ENCODE measurements at regions not wholly inside any gene's neighbourhood (a gene's known extent, or its start where the extent isn't known, plus 50 kb on each side); places are given as distances from the start of the nearest gene placed in this dataset.

- Mint-ChIP-seq H3K4me1 (peaks cover 5% of the 10 kb centered on the region), H3K9me3 (ENCODE audit: insufficient read depth) (peaks cover 2% of the 10 kb centered on the region), H3K27me3 (peaks cover 7% of the 10 kb centered on the region), H3K4me3 (no peak overlapping the region), H3K27ac (no peak overlapping the region)
- DNase-seq (no peak), ATAC-seq (ENCODE audit: low read depth) (no peak)
- no peak overlapping the region for H3K27ac ChIP-seq (ENCODE audit: low read length in 2 of 2)
- no peaks in the 10 kb centered on the region for H3K36me3 ChIP-seq (replicated peaks in 1 of 2; ENCODE audit: control extremely low read depth in 1 of 2, control insufficient read depth in 1 of 2, extremely low read depth in 1 of 2, insufficient read depth in 2 of 2, low read length in 1 of 2)
- no peaks in the 10 kb centered on the region for H3K79me2 ChIP-seq (ENCODE audit: control insufficient read depth, insufficient read depth, low read length)
- H4K20me1 ChIP-seq (ENCODE audit: control insufficient read depth, insufficient read depth, low read length, poor library complexity, severe bottlenecking), result no peaks in the 10 kb centered on the region
- ChIA-PET POLR2A (interaction anchor here (0.6 kb wide), 1 partner anchor 122 kb away, joined by 3 read pairs; no protein-coding TSS in a partner anchor), CTCF (interaction anchor here (1.3 kb wide), 1 partner anchor 16 kb away, joined by 5 read pairs; no protein-coding TSS in a partner anchor)
- intact Hi-C loops (cut with micrococcal nuclease), result no loop called here
- peaks cover 0 to 4% (median 3%) of the 10 kb centered on the region in 3 donors for H3K9me3 ChIP-seq (ENCODE audit: control extremely low read depth in 1 of 3, control insufficient read depth in 2 of 3, insufficient read depth in 1 of 3, low read length in 2 of 3)
- no peak overlapping the region for H2AFZ ChIP-seq (ENCODE audit: insufficient read depth, low read depth, low read length, poor library complexity, severe bottlenecking)
- H3K4me3 ChIP-seq (ENCODE audit: control extremely low read depth in 1 of 5, extremely low read depth in 1 of 5, insufficient read depth in 1 of 5, low read depth in 2 of 5, low read length in 4 of 5), result no peak overlapping the region
- no peak overlapping the region for H3K9ac ChIP-seq (ENCODE audit: low read length)
- WGBS (ENCODE audit: insufficient coverage), result 84% methylated on average over 9 of the region's 9 CpGs
- TF ChIP-seq EZH2 (IDR thresholded peaks at IDR 0.05; ENCODE audit: borderline replicate concordance, insufficient read depth, low read depth, low read length, poor library complexity, severe bottlenecking), result no peak
- no peak for TF ChIP-seq CTCF (IDR thresholded peaks at IDR 0.05)
- peaks cover 0 to 6% of the 10 kb centered on the region in 2 donors for H3K4me1 ChIP-seq (ENCODE audit: control insufficient read depth in 2 of 2, insufficient read depth in 2 of 2, low read length in 2 of 2)
- H3K27me3 ChIP-seq (replicated peaks in 1 of 4; ENCODE audit: control extremely low read depth in 1 of 4, control insufficient read depth in 3 of 4, insufficient read depth in 4 of 4, low read length in 3 of 4), result no peaks in the 10 kb centered on the region
- H3K4me2 ChIP-seq (replicated peaks; ENCODE audit: low read depth, low read length, poor library complexity, severe bottlenecking), result no peak overlapping the region
Observed at GRCh38 chr20:40952136-40952535, 76.5 kb upstream of the TOP1 start.

DNA sequence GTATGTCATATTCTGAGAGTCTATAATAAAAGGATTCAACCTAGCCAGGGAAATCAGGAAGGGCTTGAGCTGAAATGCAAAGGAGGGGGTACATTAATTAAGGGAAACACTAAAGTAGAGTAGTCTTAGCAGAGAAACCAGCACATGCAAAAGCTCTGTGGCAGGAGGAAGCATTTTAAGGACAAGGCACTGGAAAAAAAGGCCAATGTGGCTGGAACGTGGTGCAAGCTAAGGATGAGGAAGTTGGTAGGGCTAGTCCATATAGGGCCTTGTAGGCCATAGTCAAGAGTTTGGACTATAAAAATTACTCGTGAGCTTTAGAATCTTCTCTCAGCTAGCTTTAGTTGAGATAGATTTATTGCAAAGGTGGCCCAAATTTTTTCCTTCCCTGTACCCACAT is 75.2 kb upstream of the TOP1 start:
- Histone ChIP-seq H3K79me2 (ENCODE audit: control insufficient read depth, insufficient read depth, low read length) (no peaks in the 10 kb centered on the region), H3K4me2 (replicated peaks; ENCODE audit: low read depth, low read length, poor library complexity, severe bottlenecking) (no peak overlapping the region), H3K36me3 (replicated peaks in 1 of 2; ENCODE audit: control extremely low read depth in 1 of 2, control insufficient read depth in 1 of 2, extremely low read depth in 1 of 2, insufficient read depth in 2 of 2, low read length in 1 of 2) (no peaks in the 10 kb centered on the region), H3K4me3 (ENCODE audit: control extremely low read depth in 1 of 5, extremely low read depth in 1 of 5, insufficient read depth in 1 of 5, low read depth in 2 of 5, low read length in 4 of 5) (no peak overlapping the region), H3K9ac (ENCODE audit: low read length) (no peak overlapping the region), H3K27me3 (replicated peaks in 1 of 4; ENCODE audit: control extremely low read depth in 1 of 4, control insufficient read depth in 3 of 4, insufficient read depth in 4 of 4, low read length in 3 of 4) (no peaks in the 10 kb centered on the region), H4K20me1 (ENCODE audit: control insufficient read depth, insufficient read depth, low read length, poor library complexity, severe bottlenecking) (no peaks in the 10 kb centered on the region), H3K9me3 (ENCODE audit: control extremely low read depth in 1 of 3, control insufficient read depth in 2 of 3, insufficient read depth in 1 of 3, low read length in 2 of 3) (peaks cover 0 to 4% (median 3%) of the 10 kb centered on the region in 3 donors), H3K4me1 (ENCODE audit: control insufficient read depth in 2 of 2, insufficient read depth in 2 of 2, low read length in 2 of 2) (peaks cover 0 to 6% of the 10 kb centered on the region in 2 donors), H2AFZ (ENCODE audit: insufficient read depth, low read depth, low read length, poor library complexity, severe bottlenecking) (no peak overlapping the region), H3K27ac (ENCODE audit: low read length in 2 of 2) (no peak overlapping the region)
- Mint-ChIP-seq H3K27me3 (peaks cover 4% of the 10 kb centered on the region), H3K27ac (no peak overlapping the region), H3K4me1 (peaks cover 5% of the 10 kb centered on the region), H3K4me3 (no peak overlapping the region), H3K9me3 (ENCODE audit: insufficient read depth) (peaks cover 2% of the 10 kb centered on the region)
- no peak for DNase-seq
- intact Hi-C loops (cut with micrococcal nuclease), result no loop called here
- 63% methylated on average over 1 of the region's 2 CpGs for whole genome bisulfite sequencing (ENCODE audit: insufficient coverage)
- no peak for TF ChIP-seq CTCF (IDR thresholded peaks at IDR 0.05)
- TF ChIP-seq EZH2 (IDR thresholded peaks at IDR 0.05; ENCODE audit: borderline replicate concordance, insufficient read depth, low read depth, low read length, poor library complexity, severe bottlenecking), result no peak
- no peak for ATAC-seq (ENCODE audit: low read depth)
- POLR2A ChIA-PET, result no interaction called here
- CTCF ChIA-PET, result interaction anchor here (1.0 to 2.3 kb wide), 4 partner anchors 9 to 141 kb away, joined by 3 to 16 read pairs (median 4); no protein-coding TSS in a partner anchor

All from B cell (primary cell).